Fibroblast of villous mesenchyme (primary cell): ENCODE measurements at regions not wholly inside any gene's neighbourhood (a gene's known extent, or its start where the extent isn't known, plus 50 kb on each side); places are given as distances from the start of the nearest gene placed in this dataset.
A peak's percentile ranks its signal among the peaks of the same experiment; 100 is the strongest.

ENCODE experiments used
- DNase-seq: peaks from one replicate; pipeline ENCODE4 v3.0.0-alpha.2; 2010; ENCODE audit warnings: low read depth
- H3K4me3 ChIP-seq: 2 replicates; pipeline ENCODE4 v1.5.1; 2011; ENCODE audit warnings: low read depth, mild to moderate bottlenecking, low read length
- CTCF ChIP-seq: IDR thresholded peaks from 2 replicates; pipeline ENCODE4 v1.5.1; 2012; ENCODE audit warnings: low read depth, mild to moderate bottlenecking, low read length; ENCODE audit not compliant: insufficient read depth

- no peak for DNase-seq
- no peak for TF ChIP-seq CTCF
- H3K4me3 ChIP-seq = no peak overlapping the region
Observed at GRCh38 chr3:20680990-20681628, 495.1 kb upstream of the SGO1 start.

- DNase-seq = no peak
- TF ChIP-seq CTCF = no peak
- no peak overlapping the region for H3K4me3 ChIP-seq
Observed at GRCh38 chr3:20673866-20674265, 487.9 kb upstream of the SGO1 start.

DNA sequence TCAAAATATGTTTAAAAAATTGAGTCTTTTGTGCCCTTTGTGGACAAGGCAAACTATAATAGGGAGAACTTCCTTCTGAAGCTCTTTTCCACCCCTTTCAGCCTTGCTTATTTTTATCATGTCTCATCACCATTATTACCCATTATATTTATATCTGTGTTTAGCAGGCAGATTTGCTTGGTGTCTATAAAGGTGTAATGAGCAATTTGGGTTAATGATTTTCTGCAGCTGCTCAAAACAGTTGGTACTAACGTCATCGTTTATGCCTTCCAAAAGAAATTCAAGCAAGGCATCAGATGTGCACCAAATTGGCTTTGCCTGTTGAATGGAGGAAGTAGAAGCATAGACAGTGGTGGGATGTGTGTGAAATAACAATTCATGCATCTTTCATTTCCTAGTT, 483.7 kb upstream of the SGO1 start:
- H3K4me3 ChIP-seq = no peak overlapping the region
- DNase-seq = no peak
- TF ChIP-seq CTCF = no peak

DNA sequence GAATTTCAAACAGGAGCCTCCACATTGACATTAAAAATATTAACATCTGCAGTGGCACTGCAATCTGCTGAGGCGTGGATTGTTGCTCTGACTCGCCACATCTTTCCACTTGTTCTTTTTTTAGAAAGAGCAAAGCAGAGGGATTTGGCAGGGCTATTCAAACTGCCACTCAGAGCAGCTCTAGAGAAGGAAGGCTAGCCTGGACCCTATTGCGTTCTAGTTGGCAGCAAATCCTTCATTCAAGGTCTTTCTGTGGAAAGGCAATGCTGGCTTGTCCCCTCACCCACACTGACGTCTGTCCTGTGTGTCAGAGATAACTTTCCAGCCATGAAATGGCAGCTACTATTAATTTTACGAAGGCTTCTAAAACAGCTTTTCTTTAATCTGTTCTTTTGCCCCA, 483.2 kb upstream of the SGO1 start:
- DNase-seq = no peak
- no peak overlapping the region for H3K4me3 ChIP-seq
- TF ChIP-seq CTCF = no peak

DNA sequence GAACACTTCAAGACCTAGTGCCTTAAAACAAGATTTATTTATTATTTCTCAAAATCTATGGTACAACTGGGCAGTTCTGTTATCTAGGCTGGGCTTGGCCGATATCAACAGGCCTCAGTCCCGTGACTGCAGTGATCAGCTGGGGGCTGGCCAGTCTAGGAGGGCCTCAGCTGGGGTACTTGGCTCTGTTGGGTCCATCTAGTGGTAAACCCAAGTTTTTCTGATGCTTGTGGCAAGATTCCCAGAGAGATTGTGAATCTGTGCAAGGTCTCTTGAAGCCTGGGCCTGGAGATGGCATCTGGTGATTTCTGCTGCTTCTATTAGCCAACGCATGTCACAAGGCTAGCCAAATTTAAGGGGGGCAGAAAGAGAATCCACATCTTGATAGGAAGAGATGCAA, 482.4 kb upstream of the SGO1 start:
- DNase-seq = peak; percentile 18
- TF ChIP-seq CTCF = peak; percentile 12
- no peak overlapping the region for H3K4me3 ChIP-seq

DNA sequence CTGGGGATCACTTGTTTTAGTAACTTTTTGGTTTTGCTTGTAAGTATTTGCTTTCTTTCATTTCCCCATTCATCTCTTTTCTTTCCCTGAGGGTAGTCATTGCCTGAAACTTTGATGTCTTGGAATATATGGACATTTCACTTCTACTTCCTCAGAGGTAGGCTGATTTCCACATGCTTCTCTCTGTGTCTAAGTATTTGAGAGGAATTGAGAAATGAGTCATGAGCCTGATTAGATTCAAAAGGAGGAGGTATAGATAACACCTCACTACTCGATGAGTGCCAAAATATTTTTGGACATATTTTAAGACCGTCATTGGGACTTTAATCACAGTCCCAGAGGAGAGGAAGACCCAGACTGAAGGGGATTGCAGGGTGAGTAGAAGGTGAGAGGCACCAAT, 480.1 kb upstream of the SGO1 start:
- no peak for DNase-seq
- TF ChIP-seq CTCF = no peak
- no peak overlapping the region for H3K4me3 ChIP-seq

GRCh38 chr3:20658491-20658890, 472.5 kb upstream of the SGO1 start:
- H3K4me3 ChIP-seq = no peak overlapping the region
- no peak for TF ChIP-seq CTCF
- DNase-seq = no peak
